Right cardiac atrium (tissue), 5 donors: ENCODE measurements at regions not wholly inside any gene's neighbourhood (a gene's known extent, or its start where the extent isn't known, plus 50 kb on each side); places are given as distances from the start of the nearest gene placed in this dataset.
A peak's percentile ranks its signal among the peaks of the same experiment; 100 is the strongest.

Experiments
- ATAC-seq, 2 donors: fragments of 200-7000 bp; cut with Tn5 transposase; one replicate each; pipeline versions ENCODE4 v1.8.0 to v1.9.1; 2020; ENCODE audit warnings: moderate library complexity in 2 of 2, mild to moderate bottlenecking in 1 of 2
- DNase-seq, 3 donors: peaks; one replicate each; pipeline ENCODE4 v3.0.0-alpha.2; 2020
- H3K27ac ChIP-seq: one replicate; pipeline ENCODE4 v1.5.1; 2013; ENCODE audit warnings: mild to moderate bottlenecking, low read length, control low read depth, moderate library complexity
- H3K27me3 ChIP-seq: one replicate; pipeline ENCODE4 v1.6.1; 2013; ENCODE audit not compliant: control insufficient read depth, insufficient read depth
- H3K4me1 ChIP-seq: one replicate; pipeline ENCODE4 v1.6.1; 2013; ENCODE audit warnings: low read length; ENCODE audit not compliant: control insufficient read depth, insufficient read depth
- H3K4me3 ChIP-seq: one replicate; pipeline ENCODE4 v1.5.1; 2013; ENCODE audit warnings: low read length, control low read depth
- H3K9me3 ChIP-seq: one replicate; pipeline ENCODE4 v1.6.1; 2013; ENCODE audit warnings: low read length; ENCODE audit not compliant: control insufficient read depth
- WGBS: extraction: QIAGEN DNeasy Blood & Tissue Kit; methylation state at CpG from one replicate; pipeline ENCODE4 v1.1.7; 2013; 5-methylcytosine and 5-hydroxymethylcytosine counted together
- intact Hi-C, 4 donors: fragments of 100-400 bp; cut with DNase I; formaldehyde crosslinking; loops; one replicate each; pipeline versions ENCODE4 v1.11.0 to v1.14.0; 2022 to 2023
- donor health status: healthy with polysubstance abuse.
- donor health status: DM: no; HTN: yes; CAD: no.
- donor health status: DM: no; HTN: no; CAD: no.
- donor health status: DM: no; HTN: yes; CAD: no; lungs with severe emphysema.
- donor health status: DM: yes; HTN: yes; CAD: no.

DNA sequence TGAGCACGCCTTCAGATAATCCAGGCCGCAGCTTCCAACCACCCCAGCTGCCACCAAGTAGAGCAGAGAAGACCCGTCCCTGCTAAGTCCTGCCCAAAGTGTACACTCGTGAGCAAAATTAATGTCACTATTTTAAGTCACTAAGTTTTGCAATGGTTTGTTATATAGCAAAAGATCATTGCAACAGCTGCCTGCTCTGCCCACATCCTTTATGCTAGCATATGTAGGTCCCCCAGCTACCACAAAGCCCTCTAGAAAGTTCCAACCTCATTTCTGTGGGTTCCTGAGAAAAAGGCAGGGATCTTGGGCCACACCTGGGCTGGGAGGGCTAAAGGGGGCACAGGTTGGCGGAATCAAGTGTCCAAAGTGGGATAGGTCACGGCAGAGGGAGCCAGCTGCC, 346.9 kb downstream of the BCOR start:
- no peaks in the 10 kb centered on the region for H3K27me3 ChIP-seq
- WGBS: 70% methylated on average over 6 of the region's 6 CpGs

DNA sequence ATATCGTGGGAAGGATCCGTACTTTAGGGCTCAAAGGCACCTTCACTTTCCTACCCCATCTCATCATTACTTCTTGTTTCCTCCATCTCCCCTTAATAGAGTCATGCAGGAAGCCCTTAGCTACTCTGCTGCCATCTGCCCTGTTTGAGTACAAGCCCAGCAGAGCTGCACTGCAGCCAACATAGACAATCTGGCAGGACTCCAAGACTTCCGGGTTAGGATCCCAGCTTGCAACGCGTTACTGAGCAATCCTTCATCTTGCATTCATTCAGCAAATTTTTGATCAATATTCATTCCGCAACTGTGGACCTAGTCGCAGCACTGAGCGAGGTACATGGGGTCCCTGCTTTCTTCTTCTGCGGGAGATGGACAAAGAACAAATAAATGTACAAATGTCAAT, 344.9 kb downstream of the BCOR start:
- 49% methylated on average over 9 of the region's 9 CpGs for WGBS
- Histone ChIP-seq H3K4me1 (peaks cover 10% of the 10 kb centered on the region), H3K9me3 (no peaks in the 10 kb centered on the region), H3K27me3 (no peaks in the 10 kb centered on the region), H3K27ac (no peak overlapping the region), H3K4me3 (no peak overlapping the region)
- intact Hi-C loops: no loop called here
- ATAC-seq (no peak), DNase-seq (peak in 1 of 3 donors; percentile 57)

More for the DNA sequence above, 346.9 kb downstream of the BCOR start:
- no peak overlapping the region for H3K27ac ChIP-seq
- peaks cover 10% of the 10 kb centered on the region for H3K4me1 ChIP-seq
- intact Hi-C loops: no loop called here
- DNase-seq: no peak
- H3K9me3 ChIP-seq: no peaks in the 10 kb centered on the region
- no peak overlapping the region for H3K4me3 ChIP-seq
- no peak for ATAC-seq

- H3K27me3 ChIP-seq: no peaks in the 10 kb centered on the region
- intact Hi-C loops: no loop called here
- no peak overlapping the region for H3K4me3 ChIP-seq
- H3K9me3 ChIP-seq: no peaks in the 10 kb centered on the region
- peaks cover 10% of the 10 kb centered on the region for H3K4me1 ChIP-seq
- peak; percentile 46 to 50 for ATAC-seq
- 83% methylated on average over 8 of the region's 8 CpGs for WGBS
- no peak overlapping the region for H3K27ac ChIP-seq
- DNase-seq: no peak
Observed at GRCh38 chrX:39753293-39753996, 344.3 kb downstream of the BCOR start.

DNA sequence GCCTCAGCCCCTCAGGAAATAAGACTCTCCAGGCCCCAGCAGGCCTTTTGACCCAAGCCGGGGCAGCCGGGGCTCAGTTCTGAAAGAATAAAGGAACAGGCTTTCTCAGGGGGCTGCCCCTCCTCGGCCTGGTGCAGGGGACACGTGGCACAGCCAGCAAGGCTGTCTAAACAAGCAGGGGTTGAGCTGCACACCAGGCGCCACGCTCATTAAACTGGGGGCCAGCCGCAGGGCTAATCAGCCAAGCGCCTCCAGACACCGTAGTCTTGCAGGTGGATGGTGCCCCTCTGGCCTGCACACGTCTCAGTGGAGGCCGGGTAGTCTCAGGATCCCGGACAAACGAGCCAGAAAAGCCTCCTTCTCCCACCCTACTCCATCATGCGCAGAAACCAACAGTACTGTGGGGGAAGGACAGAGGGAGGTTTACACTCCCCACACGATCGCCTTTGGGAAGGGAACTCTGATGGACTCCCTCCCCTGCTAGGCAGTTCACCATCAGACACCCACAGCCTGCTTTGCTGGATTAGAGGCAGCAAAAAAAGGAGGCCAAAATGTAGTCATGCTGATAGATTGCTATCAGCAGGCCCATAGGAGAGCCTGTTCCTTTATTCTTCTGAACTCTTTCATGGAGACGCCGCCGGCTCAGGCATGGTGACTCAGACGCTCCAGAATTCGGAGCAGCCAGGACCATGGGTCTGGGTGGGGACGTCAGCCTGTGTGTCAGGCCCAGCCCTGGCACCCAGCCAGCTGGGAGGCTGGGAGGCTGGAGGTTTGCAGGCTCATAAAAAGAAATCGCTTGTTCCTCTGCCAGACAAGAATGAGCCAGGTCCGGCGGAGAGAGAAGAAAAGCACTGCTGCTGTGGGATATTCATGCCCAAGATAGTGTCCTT, 342.4 kb downstream of the BCOR start:
- WGBS: 58% methylated on average over 25 of the region's 25 CpGs
- no peaks in the 10 kb centered on the region for H3K27me3 ChIP-seq
- H3K9me3 ChIP-seq: no peaks in the 10 kb centered on the region
- H3K4me3 ChIP-seq: no peak overlapping the region
- peak; percentile 81 to 88 for ATAC-seq
- peak; percentile 88 to 94 (median 92) for DNase-seq
- H3K27ac ChIP-seq: peak overlapping the region; percentile 83
- intact Hi-C loops: no loop called here
- peaks cover 5% of the 10 kb centered on the region for H3K4me1 ChIP-seq

DNA sequence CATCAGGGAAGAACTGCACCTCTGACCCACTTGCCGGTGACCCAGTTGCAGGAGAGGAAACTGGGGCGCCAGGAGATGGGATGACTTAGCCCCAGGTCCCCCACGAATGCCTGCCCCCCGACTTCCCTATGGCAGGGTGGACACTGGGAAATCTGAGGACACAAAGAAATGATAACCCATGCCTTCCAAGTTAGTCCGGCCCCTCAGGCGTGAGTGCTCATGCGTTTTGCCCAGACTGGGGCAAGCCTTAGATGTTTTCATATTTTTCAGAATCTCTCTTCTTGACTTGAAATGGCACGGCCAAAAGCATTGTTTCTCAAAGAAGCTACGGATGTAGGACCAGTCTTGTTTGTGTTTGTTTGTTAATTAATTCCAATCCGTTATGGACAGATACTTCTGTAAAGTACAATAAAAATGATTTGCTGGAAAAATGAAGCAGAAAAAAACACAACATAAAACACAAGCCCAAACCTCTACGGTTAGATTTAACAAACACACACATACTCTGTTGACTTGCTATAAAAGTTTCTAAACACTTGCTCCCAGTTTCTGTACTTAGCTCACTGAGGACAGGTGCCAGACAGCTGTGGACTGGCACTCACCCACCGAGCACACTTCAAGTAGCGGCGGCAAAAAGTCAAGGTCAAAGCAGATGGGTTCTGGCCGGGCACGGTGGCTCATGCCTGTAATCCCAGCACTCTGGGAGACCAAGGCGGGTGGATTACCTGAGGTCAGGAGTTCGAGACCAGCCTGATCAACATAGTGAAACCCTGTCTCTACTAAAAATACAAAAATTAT, 341.5 kb downstream of the BCOR start:
- peak in 1 of 3 donors; percentile 54 for DNase-seq
- peak in 1 of 2 donors; percentile 5 for ATAC-seq
- H3K27ac ChIP-seq: no peak overlapping the region
- peaks cover 5% of the 10 kb centered on the region for H3K4me1 ChIP-seq
- no peaks in the 10 kb centered on the region for H3K27me3 ChIP-seq
- H3K9me3 ChIP-seq: no peaks in the 10 kb centered on the region
- no peak overlapping the region for H3K4me3 ChIP-seq
- 69% methylated on average over 18 of the region's 18 CpGs for WGBS
- intact Hi-C loops: no loop called here

GRCh38 chrX:39757971-39758370, 339.8 kb downstream of the BCOR start:
- intact Hi-C loops: no loop called here
- ATAC-seq: no peak
- peaks cover 5% of the 10 kb centered on the region for H3K4me1 ChIP-seq
- H3K27ac ChIP-seq: peak overlapping the region; percentile 17
- H3K27me3 ChIP-seq: no peaks in the 10 kb centered on the region
- H3K9me3 ChIP-seq: no peaks in the 10 kb centered on the region
- H3K4me3 ChIP-seq: no peak overlapping the region
- DNase-seq: no peak
- 36% methylated on average over 6 of the region's 6 CpGs for WGBS

DNA sequence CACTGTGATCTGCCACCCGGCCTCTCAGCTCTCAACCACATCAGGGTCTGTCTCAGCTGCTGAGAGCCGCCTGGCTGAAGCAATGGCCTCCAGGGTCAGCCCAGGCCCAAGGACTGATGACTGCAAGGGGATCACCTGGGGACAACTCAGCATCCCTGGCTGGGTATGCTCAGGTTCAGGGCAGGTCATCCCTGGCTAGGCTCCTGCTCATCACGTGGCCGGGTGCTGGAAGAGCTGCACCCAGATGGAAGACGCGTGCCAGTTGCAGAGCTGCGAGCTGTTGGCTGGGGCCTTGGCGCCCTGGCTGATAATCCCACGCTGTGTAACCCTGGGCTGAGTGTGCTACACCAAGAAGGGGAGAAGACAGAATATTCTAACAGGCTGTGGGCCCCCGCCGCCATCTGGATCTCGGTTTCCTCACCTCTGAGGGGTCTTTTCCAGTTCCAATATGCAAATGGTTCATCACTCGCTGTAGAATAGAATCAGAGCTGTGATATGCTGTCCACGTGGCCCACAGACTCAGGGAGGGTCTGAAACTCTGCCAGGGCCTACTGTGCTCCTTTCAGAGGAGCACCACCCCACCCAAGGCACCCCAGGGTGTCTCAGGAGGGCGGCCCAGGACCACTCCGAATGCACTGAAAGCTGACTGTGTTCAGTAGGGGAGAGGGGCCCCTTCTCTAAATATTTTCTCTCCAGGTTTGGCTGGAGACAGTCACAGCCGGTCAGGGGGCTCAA, 338.8 kb downstream of the BCOR start:
- 68% methylated on average over 17 of the region's 17 CpGs for WGBS
- DNase-seq (peak in 2 of 3 donors; percentile 68 to 73), ATAC-seq (peak; percentile 7 to 18)

DNA sequence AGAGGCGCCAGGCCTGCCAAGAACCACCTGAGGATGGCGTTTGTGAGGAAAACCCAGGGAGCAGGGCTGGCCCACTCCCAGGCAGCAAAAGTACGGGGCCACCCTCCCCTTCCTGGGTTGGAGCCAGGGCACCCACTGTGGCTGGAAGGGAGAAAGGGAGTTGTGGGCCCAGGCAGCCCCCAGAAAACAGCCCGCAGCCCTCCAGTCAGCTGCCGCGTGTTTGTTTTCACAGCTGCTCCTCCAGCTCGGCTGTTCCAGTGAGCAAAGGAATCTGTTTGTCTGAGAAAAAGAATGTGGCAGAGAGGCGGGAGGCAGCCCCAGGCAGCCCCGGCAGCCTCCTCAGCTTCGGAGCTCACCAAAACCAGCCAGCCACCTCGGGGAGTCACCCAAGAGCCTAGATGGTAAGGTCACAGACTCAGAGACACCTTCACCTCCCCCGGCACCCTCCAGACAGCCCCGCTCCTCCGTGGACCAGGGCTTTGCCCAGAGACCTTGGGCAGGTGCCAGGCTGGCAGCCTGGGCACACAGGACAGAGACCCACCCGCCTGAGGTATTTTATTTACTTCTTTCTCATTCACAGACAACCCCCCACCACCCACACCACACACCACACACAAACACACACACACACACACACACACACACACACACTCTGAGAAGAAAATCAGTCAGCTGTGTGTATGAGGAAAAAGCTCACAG, 338.1 kb downstream of the BCOR start:
- intact Hi-C loops: no loop called here
- 37% methylated on average over 15 of the region's 15 CpGs for WGBS
- peaks cover 5% of the 10 kb centered on the region for H3K4me1 ChIP-seq

More for the DNA sequence above, 338.8 kb downstream of the BCOR start:
- Histone ChIP-seq H3K4me1 (peaks cover 5% of the 10 kb centered on the region), H3K27ac (no peak overlapping the region), H3K27me3 (no peaks in the 10 kb centered on the region), H3K4me3 (no peak overlapping the region), H3K9me3 (no peaks in the 10 kb centered on the region)
- intact Hi-C loops: no loop called here

GRCh38 chrX:39760930-39761329, 336.8 kb downstream of the BCOR start:
- no peaks in the 10 kb centered on the region for H3K4me1 ChIP-seq
- intact Hi-C loops: no loop called here
- no peak for ATAC-seq
- no peak for DNase-seq
- no peak overlapping the region for H3K27ac ChIP-seq
- no peaks in the 10 kb centered on the region for H3K9me3 ChIP-seq
- WGBS: 90% methylated on average over 3 of the region's 3 CpGs
- no peaks in the 10 kb centered on the region for H3K27me3 ChIP-seq
- H3K4me3 ChIP-seq: no peak overlapping the region

More for the DNA sequence above, 338.1 kb downstream of the BCOR start:
- DNase-seq: peak in 2 of 3 donors; percentile 66
- H3K27me3 ChIP-seq: no peaks in the 10 kb centered on the region
- no peak overlapping the region for H3K27ac ChIP-seq
- H3K4me3 ChIP-seq: no peak overlapping the region
- peak; percentile 22 to 51 for ATAC-seq
- H3K9me3 ChIP-seq: no peaks in the 10 kb centered on the region
